Mucosa of descending colon (tissue), 3 donors: ENCODE measurements at regions not wholly inside any gene's neighbourhood (a gene's known extent, or its start where the extent isn't known, plus 50 kb on each side); places are given as distances from the start of the nearest gene placed in this dataset.

Experiments used
- ATAC-seq: fragments of 200-7000 bp; cut with Tn5 transposase; one replicate; pipeline ENCODE4 v1.9.1; 2020; ENCODE audit warnings: mild to moderate bottlenecking, moderate library complexity
- DNase-seq, 3 donors: peaks; one replicate each; pipeline ENCODE4 v3.0.0-alpha.2; 2020
- H3K36me3 ChIP-seq: fragments of 200-600 bp; one replicate; pipeline ENCODE4 v1.8.0; 2021; ENCODE audit warnings: low read depth, mild to moderate bottlenecking
- H3K4me1 ChIP-seq: fragments of 200-600 bp; one replicate; pipeline ENCODE4 v1.8.0; 2021; ENCODE audit warnings: low read depth, mild to moderate bottlenecking
- H3K4me3 ChIP-seq: fragments of 200-600 bp; one replicate; pipeline ENCODE4 v1.8.0; 2021; ENCODE audit warnings: mild to moderate bottlenecking
- H3K9me3 ChIP-seq: fragments of 200-600 bp; one replicate; pipeline ENCODE4 v1.8.0; 2021; ENCODE audit warnings: mild to moderate bottlenecking
- CTCF ChIP-seq: fragments of 200-600 bp; IDR thresholded peaks from one replicate; pipeline ENCODE4 v1.8.0; 2022; ENCODE audit warnings: antibody characterized with exemption, mild to moderate bottlenecking
- intact Hi-C, 2 donors: fragments of 100-400 bp; cut with DNase I in 1 of 2; cut with micrococcal nuclease in 1 of 2; formaldehyde crosslinking; loops; one replicate each; pipeline versions ENCODE4 v1.11.0 to v1.11.1; 2022; cut with DNase I, micrococcal nuclease
- donor health status: DM: no; HTN: no; CAD: no; lungs with moderate emphysema.
- donor health status: DM: no; HTN: no; CAD: no.
- donor health status: DM: no; HTN: yes; CAD: no.

GRCh38 chr11:29656597-29656996 lies 360.2 kb downstream of the KCNA4 start:
- peaks cover 35% of the 10 kb centered on the region for H3K9me3 ChIP-seq
- TF ChIP-seq CTCF = no peak

GRCh38 chr11:29645373-29645772 lies 371.5 kb downstream of the KCNA4 start:
- Histone ChIP-seq H3K36me3 (no peaks in the 10 kb centered on the region), H3K4me3 (no peak overlapping the region), H3K9me3 (peaks cover 18% of the 10 kb centered on the region), H3K4me1 (no peaks in the 10 kb centered on the region)
- no peak for TF ChIP-seq CTCF
- no peak for ATAC-seq
- no peak for DNase-seq
- intact Hi-C loops = no loop called here

More at GRCh38 chr11:29656597-29656996, 360.2 kb downstream of the KCNA4 start:
- no peak for DNase-seq
- Histone ChIP-seq H3K4me1 (no peaks in the 10 kb centered on the region), H3K4me3 (no peak overlapping the region), H3K36me3 (no peaks in the 10 kb centered on the region)
- intact Hi-C loops = no loop called here
- no peak for ATAC-seq

- no peak for TF ChIP-seq CTCF
- intact Hi-C loops = no loop called here
- ATAC-seq (no peak), DNase-seq (no peak)
- Histone ChIP-seq H3K9me3 (peaks cover 18% of the 10 kb centered on the region), H3K36me3 (no peaks in the 10 kb centered on the region), H3K4me3 (no peak overlapping the region), H3K4me1 (no peaks in the 10 kb centered on the region)
Measured at GRCh38 chr11:29641201-29641600, 375.6 kb downstream of the KCNA4 start.

- Histone ChIP-seq H3K4me1 (no peaks in the 10 kb centered on the region), H3K36me3 (no peaks in the 10 kb centered on the region), H3K4me3 (no peak overlapping the region), H3K9me3 (peaks cover 24% of the 10 kb centered on the region)
- no peak for ATAC-seq
- intact Hi-C loops = no loop called here
- TF ChIP-seq CTCF = no peak
- DNase-seq = no peak
Measured at GRCh38 chr11:29634744-29635143, 382.1 kb downstream of the KCNA4 start.

GRCh38 chr11:29634244-29634643 lies 382.6 kb downstream of the KCNA4 start:
- Histone ChIP-seq H3K9me3 (peaks cover 29% of the 10 kb centered on the region), H3K4me1 (no peaks in the 10 kb centered on the region), H3K36me3 (no peaks in the 10 kb centered on the region), H3K4me3 (no peak overlapping the region)
- ATAC-seq = no peak
- TF ChIP-seq CTCF = no peak
- intact Hi-C loops = no loop called here
- no peak for DNase-seq

- Histone ChIP-seq H3K36me3 (no peaks in the 10 kb centered on the region), H3K4me1 (no peaks in the 10 kb centered on the region), H3K4me3 (no peak overlapping the region), H3K9me3 (peaks cover 45% of the 10 kb centered on the region)
- intact Hi-C loops = no loop called here
- no peak for DNase-seq
- ATAC-seq = no peak
- no peak for TF ChIP-seq CTCF
Measured at GRCh38 chr11:29629286-29629685, 387.5 kb downstream of the KCNA4 start.
